Endodermal cell (in vitro differentiated cells): ENCODE measurements at regions not wholly inside any gene's neighbourhood (a gene's known extent, or its start where the extent isn't known, plus 50 kb on each side); places are given as distances from the start of the nearest gene placed in this dataset.

Experiments used
- DNase-seq: peaks from one replicate; pipeline ENCODE4 v3.0.0-alpha.2; 2017
- H3K27ac ChIP-seq: 2 replicates; pipeline ENCODE4 v1.5.1; 2013; ENCODE audit warnings: mild to moderate bottlenecking, low read depth, low read length, moderate library complexity
- H3K27me3 ChIP-seq: 2 replicates; pipeline ENCODE4 v1.6.1; 2013; ENCODE audit warnings: mild to moderate bottlenecking, low read length, moderate library complexity; ENCODE audit not compliant: insufficient read depth, control insufficient read depth, poor library complexity, severe bottlenecking
- H3K36me3 ChIP-seq: 2 replicates; pipeline ENCODE4 v1.7.0; 2013; ENCODE audit warnings: mild to moderate bottlenecking, low read length, moderate library complexity; ENCODE audit not compliant: control insufficient read depth, insufficient read depth
- H3K4me1 ChIP-seq: one replicate; pipeline ENCODE4 v1.7.0; 2013; ENCODE audit warnings: low read length; ENCODE audit not compliant: control insufficient read depth, insufficient read depth
- H3K4me3 ChIP-seq: 2 replicates; pipeline ENCODE4 v1.5.1; 2013; ENCODE audit warnings: mild to moderate bottlenecking, low read length, moderate library complexity
- H3K9ac ChIP-seq: 2 replicates; pipeline ENCODE4 v1.6.1; 2013; ENCODE audit warnings: mild to moderate bottlenecking, low read length, moderate library complexity; ENCODE audit not compliant: poor library complexity, severe bottlenecking; ENCODE audit errors: extremely low read depth
- H3K9me3 ChIP-seq: 2 replicates; pipeline ENCODE4 v1.6.1; 2013; ENCODE audit warnings: mild to moderate bottlenecking, low read length, moderate library complexity; ENCODE audit not compliant: control insufficient read depth
- H3K27ac Mint-ChIP-seq: 2 replicates; pipeline ENCODE4 v1.8.0; 2020; ENCODE audit warnings: mixed read lengths
- H3K27me3 Mint-ChIP-seq: 2 replicates; pipeline ENCODE4 v1.8.0; 2021; ENCODE audit warnings: mild to moderate bottlenecking, mixed read lengths; ENCODE audit not compliant: insufficient read depth
- H3K36me3 Mint-ChIP-seq: 2 replicates; pipeline ENCODE4 v1.8.0; 2020; ENCODE audit warnings: low read depth, mixed read lengths
- H3K4me1 Mint-ChIP-seq: 2 replicates; pipeline ENCODE4 v1.8.0; 2020; ENCODE audit warnings: mixed read lengths
- H3K4me3 Mint-ChIP-seq: 2 replicates; pipeline ENCODE4 v1.8.0; 2020; ENCODE audit warnings: mild to moderate bottlenecking, moderate library complexity, mixed read lengths
- H3K9me3 Mint-ChIP-seq: 2 replicates; pipeline ENCODE4 v1.8.0; 2020; ENCODE audit warnings: mild to moderate bottlenecking, mixed read lengths
- CTCF ChIP-seq: fragments of 200-600 bp; sonication (generic); conservative IDR thresholded peaks from 2 replicates; pipeline ENCODE4 v1.5.0; 2021; ENCODE audit warnings: antibody characterized with exemption, mild to moderate bottlenecking
- WGBS, 2 experiments: methylation state at CpG; one replicate each; pipeline versions ENCODE4 v1.1.5 to v1.1.7; 2013; ENCODE audit warnings: missing lambda C conversion rate in 2 of 2, mixed read lengths in 1 of 2; ENCODE audit not compliant: insufficient coverage in 1 of 2, insufficient read length in 1 of 2; 5-methylcytosine and 5-hydroxymethylcytosine counted together

GRCh38 chr4:57445686-57446085 lies 335.5 kb upstream of the IGFBP7 start:
- DNase-seq, result no peak
- no peaks in the 10 kb centered on the region for H3K27me3 ChIP-seq
- Mint-ChIP-seq H3K9me3 (peaks cover 7% of the 10 kb centered on the region), H3K4me1 (peaks cover 5% of the 10 kb centered on the region), H3K27me3 (peaks cover 2% of the 10 kb centered on the region), H3K36me3 (no peaks in the 10 kb centered on the region), H3K27ac (no peak overlapping the region), H3K4me3 (no peak overlapping the region)
- no peak overlapping the region for H3K4me3 ChIP-seq
- H3K36me3 ChIP-seq, result no peaks in the 10 kb centered on the region
- no peak overlapping the region for H3K27ac ChIP-seq
- no peak for TF ChIP-seq CTCF
- no peaks in the 10 kb centered on the region for H3K4me1 ChIP-seq
- peaks cover 11% of the 10 kb centered on the region for H3K9me3 ChIP-seq
- H3K9ac ChIP-seq, result no peak overlapping the region

GRCh38 chr4:57444671-57445070 lies 334.5 kb upstream of the IGFBP7 start:
- Mint-ChIP-seq H3K36me3 (no peaks in the 10 kb centered on the region), H3K4me3 (no peak overlapping the region), H3K27me3 (peaks cover 2% of the 10 kb centered on the region), H3K27ac (no peak overlapping the region), H3K9me3 (peaks cover 1% of the 10 kb centered on the region), H3K4me1 (peaks cover 5% of the 10 kb centered on the region)
- 92 to 93% methylated on average over 3 to 4 of the region's 4 CpGs for WGBS, 2 experiments
- Histone ChIP-seq H3K27me3 (no peaks in the 10 kb centered on the region), H3K9ac (no peak overlapping the region), H3K27ac (no peak overlapping the region), H3K36me3 (no peaks in the 10 kb centered on the region), H3K4me1 (no peaks in the 10 kb centered on the region), H3K9me3 (peaks cover under 1% of the 10 kb centered on the region), H3K4me3 (no peak overlapping the region)
- no peak for DNase-seq
- TF ChIP-seq CTCF, result no peak

- Histone ChIP-seq H3K36me3 (no peaks in the 10 kb centered on the region), H3K9ac (no peak overlapping the region), H3K27me3 (no peaks in the 10 kb centered on the region), H3K4me3 (no peak overlapping the region), H3K4me1 (no peaks in the 10 kb centered on the region), H3K9me3 (no peaks in the 10 kb centered on the region), H3K27ac (no peak overlapping the region)
- Mint-ChIP-seq H3K4me1 (peaks cover 5% of the 10 kb centered on the region), H3K27ac (no peak overlapping the region), H3K36me3 (no peaks in the 10 kb centered on the region), H3K27me3 (peaks cover 2% of the 10 kb centered on the region), H3K4me3 (no peak overlapping the region), H3K9me3 (no peaks in the 10 kb centered on the region)
- no peak for DNase-seq
- WGBS, 2 experiments, result 98% methylated on average over 2 of the region's 2 CpGs; no CpG with 5 or more reads in 1 of the 2 experiments
- TF ChIP-seq CTCF, result no peak
Observed at GRCh38 chr4:57443787-57444186, 333.6 kb upstream of the IGFBP7 start.
